ENCODE measurements at regions not wholly inside any gene's neighbourhood (a gene's known extent, or its start where the extent isn't known, plus 50 kb on each side); places are given as distances from the start of the nearest gene placed in this dataset.

GRCh38 chr10:64497306-64497705 lies 976.1 kb downstream of the REEP3 start:
- H3K27ac Mint-ChIP-seq = no peak overlapping the region
- DNase-seq = no peak
- 94% methylated on average over 8 of the region's 8 CpGs; no CpG with 5 or more reads in 1 of the 2 experiments for WGBS, 2 experiments (ENCODE audit: insufficient coverage in 1 of 2, insufficient read length in 1 of 2)
- Histone ChIP-seq H3K36me3 (ENCODE audit: control insufficient read depth, insufficient read depth, low read length) (no peaks in the 10 kb centered on the region), H3K4me1 (ENCODE audit: control insufficient read depth, insufficient read depth, low read length) (no peaks in the 10 kb centered on the region), H3K27ac (ENCODE audit: low read depth, low read length) (no peak overlapping the region), H3K27me3 (ENCODE audit: control insufficient read depth, insufficient read depth, low read length, poor library complexity, severe bottlenecking) (no peaks in the 10 kb centered on the region), H3K9ac (ENCODE audit: extremely low read depth, low read length, poor library complexity, severe bottlenecking) (no peak overlapping the region), H3K4me3 (ENCODE audit: low read length) (no peak overlapping the region), H3K9me3 (ENCODE audit: control insufficient read depth, low read length) (peaks cover 13% of the 10 kb centered on the region)
- H3K27me3 Mint-ChIP-seq (ENCODE audit: insufficient read depth) = no peaks in the 10 kb centered on the region
- H3K9me3 Mint-ChIP-seq = peaks cover 1% of the 10 kb centered on the region
- no peaks in the 10 kb centered on the region for H3K36me3 Mint-ChIP-seq (ENCODE audit: low read depth)
- no peak for TF ChIP-seq CTCF (conservative IDR thresholded peaks at IDR 0.05)
- no peak overlapping the region for H3K4me3 Mint-ChIP-seq
- H3K4me1 Mint-ChIP-seq = no peaks in the 10 kb centered on the region

- no peak for DNase-seq
- Mint-ChIP-seq H3K36me3 (ENCODE audit: low read depth) (peaks cover 7% of the 10 kb centered on the region), H3K9me3 (peaks cover 8% of the 10 kb centered on the region), H3K4me1 (peaks cover 7% of the 10 kb centered on the region), H3K4me3 (no peak overlapping the region), H3K27ac (no peak overlapping the region), H3K27me3 (ENCODE audit: insufficient read depth) (no peaks in the 10 kb centered on the region)
- H3K9ac ChIP-seq (ENCODE audit: extremely low read depth, low read length, poor library complexity, severe bottlenecking) = no peak overlapping the region
- no peak overlapping the region for H3K4me3 ChIP-seq (ENCODE audit: low read length)
- H3K4me1 ChIP-seq (ENCODE audit: control insufficient read depth, insufficient read depth, low read length) = peaks cover 2% of the 10 kb centered on the region
- H3K27me3 ChIP-seq (ENCODE audit: control insufficient read depth, insufficient read depth, low read length, poor library complexity, severe bottlenecking) = no peaks in the 10 kb centered on the region
- H3K9me3 ChIP-seq (ENCODE audit: control insufficient read depth, low read length) = peaks cover 29% of the 10 kb centered on the region
- no peaks in the 10 kb centered on the region for H3K36me3 ChIP-seq (ENCODE audit: control insufficient read depth, insufficient read depth, low read length)
- TF ChIP-seq CTCF (conservative IDR thresholded peaks at IDR 0.05) = no peak
- no peak overlapping the region for H3K27ac ChIP-seq (ENCODE audit: low read depth, low read length)
Observed at GRCh38 chr10:64501807-64502206, 980.6 kb downstream of the REEP3 start.

- H3K4me3 Mint-ChIP-seq = no peak overlapping the region
- Histone ChIP-seq H3K4me1 (ENCODE audit: control insufficient read depth, insufficient read depth, low read length) (peaks cover 2% of the 10 kb centered on the region), H3K36me3 (ENCODE audit: control insufficient read depth, insufficient read depth, low read length) (no peaks in the 10 kb centered on the region), H3K4me3 (ENCODE audit: low read length) (no peak overlapping the region), H3K9ac (ENCODE audit: extremely low read depth, low read length, poor library complexity, severe bottlenecking) (no peak overlapping the region), H3K27me3 (ENCODE audit: control insufficient read depth, insufficient read depth, low read length, poor library complexity, severe bottlenecking) (no peaks in the 10 kb centered on the region), H3K27ac (ENCODE audit: low read depth, low read length) (no peak overlapping the region), H3K9me3 (ENCODE audit: control insufficient read depth, low read length) (peaks cover 29% of the 10 kb centered on the region)
- WGBS, 2 experiments (ENCODE audit: insufficient coverage in 1 of 2, insufficient read length in 1 of 2) = 100% methylated on average over 2 of the region's 2 CpGs; no CpG with 5 or more reads in 1 of the 2 experiments
- no peak for TF ChIP-seq CTCF (conservative IDR thresholded peaks at IDR 0.05)
- peaks cover 8% of the 10 kb centered on the region for H3K9me3 Mint-ChIP-seq
- peaks cover 7% of the 10 kb centered on the region for H3K36me3 Mint-ChIP-seq (ENCODE audit: low read depth)
- peaks cover 15% of the 10 kb centered on the region for H3K4me1 Mint-ChIP-seq
- DNase-seq = no peak
- H3K27me3 Mint-ChIP-seq (ENCODE audit: insufficient read depth) = no peaks in the 10 kb centered on the region
- no peak overlapping the region for H3K27ac Mint-ChIP-seq
Observed at GRCh38 chr10:64502936-64503335, 981.7 kb downstream of the REEP3 start.
